ENCODE measurements at regions not wholly inside any gene's neighbourhood (a gene's known extent, or its start where the extent isn't known, plus 50 kb on each side); places are given as distances from the start of the nearest gene placed in this dataset.

DNA sequence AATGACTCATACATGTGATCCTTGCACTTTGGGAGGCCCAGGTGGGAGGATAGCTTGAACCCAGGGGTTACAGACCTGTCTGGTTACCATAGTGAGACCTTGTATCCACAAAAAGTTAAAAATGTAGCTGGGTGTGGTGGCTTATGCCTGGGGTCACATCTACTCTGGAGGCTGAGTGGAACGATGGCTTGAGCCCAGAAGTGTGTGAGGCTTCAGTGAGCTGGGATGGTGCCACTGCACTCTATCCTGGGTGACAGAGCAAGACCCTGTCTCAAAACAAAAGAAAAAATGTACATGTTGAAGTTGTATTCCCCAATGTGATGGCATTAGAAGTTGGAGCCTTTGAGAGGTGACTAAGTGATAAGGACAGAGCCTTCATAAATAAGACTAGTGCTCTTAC, 409.4 kb upstream of the PABPC4L start:
- TF ChIP-seq, protein P1, sequence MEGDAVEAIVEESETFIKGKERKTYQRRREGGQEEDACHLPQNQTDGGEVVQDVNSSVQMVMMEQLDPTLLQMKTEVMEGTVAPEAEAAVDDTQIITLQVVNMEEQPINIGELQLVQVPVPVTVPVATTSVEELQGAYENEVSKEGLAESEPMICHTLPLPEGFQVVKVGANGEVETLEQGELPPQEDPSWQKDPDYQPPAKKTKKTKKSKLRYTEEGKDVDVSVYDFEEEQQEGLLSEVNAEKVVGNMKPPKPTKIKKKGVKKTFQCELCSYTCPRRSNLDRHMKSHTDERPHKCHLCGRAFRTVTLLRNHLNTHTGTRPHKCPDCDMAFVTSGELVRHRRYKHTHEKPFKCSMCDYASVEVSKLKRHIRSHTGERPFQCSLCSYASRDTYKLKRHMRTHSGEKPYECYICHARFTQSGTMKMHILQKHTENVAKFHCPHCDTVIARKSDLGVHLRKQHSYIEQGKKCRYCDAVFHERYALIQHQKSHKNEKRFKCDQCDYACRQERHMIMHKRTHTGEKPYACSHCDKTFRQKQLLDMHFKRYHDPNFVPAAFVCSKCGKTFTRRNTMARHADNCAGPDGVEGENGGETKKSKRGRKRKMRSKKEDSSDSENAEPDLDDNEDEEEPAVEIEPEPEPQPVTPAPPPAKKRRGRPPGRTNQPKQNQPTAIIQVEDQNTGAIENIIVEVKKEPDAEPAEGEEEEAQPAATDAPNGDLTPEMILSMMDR (IDR thresholded peaks at IDR 0.05): no peak
- TF ChIP-seq POLR2A (IDR thresholded peaks at IDR 0.05) (no peak), POLR2AphosphoS5 (IDR thresholded peaks at IDR 0.05) (no peak)

Data from suprapubic skin (tissue), 4 donors.